ENCODE measurements at regions not wholly inside any gene's neighbourhood (a gene's known extent, or its start where the extent isn't known, plus 50 kb on each side); places are given as distances from the start of the nearest gene placed in this dataset.

DNA sequence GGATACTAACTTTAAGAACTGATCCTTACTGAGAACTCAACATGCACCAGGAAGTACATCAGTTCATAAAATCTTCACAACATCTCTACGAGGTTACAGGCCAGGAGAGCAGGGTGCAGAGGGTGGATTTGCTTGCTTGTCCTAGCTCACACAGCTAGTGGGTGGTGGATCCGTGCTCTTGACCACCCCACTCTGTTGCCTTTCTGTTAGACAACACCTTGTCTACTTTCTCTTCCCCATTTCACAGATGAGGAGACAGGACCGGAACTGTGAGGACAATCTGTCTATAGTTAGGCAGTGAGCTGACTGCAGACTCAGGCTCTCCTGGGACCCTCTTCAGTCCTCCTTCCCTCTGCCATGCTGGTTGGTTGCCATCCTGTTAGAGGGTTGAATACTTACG lies 221.7 kb upstream of the TLE3 start:
- DNase-seq (ENCODE audit: extremely low spot score, unreplicated experiment): no peak
- peaks cover 55% of the 10 kb centered on the region for H3K4me1 Mint-ChIP-seq (ENCODE audit: unreplicated experiment)
- H3K9me3 Mint-ChIP-seq: no peaks in the 10 kb centered on the region
- peak overlapping the region; percentile 32 for H3K27ac Mint-ChIP-seq
- TF ChIP-seq, protein P1, sequence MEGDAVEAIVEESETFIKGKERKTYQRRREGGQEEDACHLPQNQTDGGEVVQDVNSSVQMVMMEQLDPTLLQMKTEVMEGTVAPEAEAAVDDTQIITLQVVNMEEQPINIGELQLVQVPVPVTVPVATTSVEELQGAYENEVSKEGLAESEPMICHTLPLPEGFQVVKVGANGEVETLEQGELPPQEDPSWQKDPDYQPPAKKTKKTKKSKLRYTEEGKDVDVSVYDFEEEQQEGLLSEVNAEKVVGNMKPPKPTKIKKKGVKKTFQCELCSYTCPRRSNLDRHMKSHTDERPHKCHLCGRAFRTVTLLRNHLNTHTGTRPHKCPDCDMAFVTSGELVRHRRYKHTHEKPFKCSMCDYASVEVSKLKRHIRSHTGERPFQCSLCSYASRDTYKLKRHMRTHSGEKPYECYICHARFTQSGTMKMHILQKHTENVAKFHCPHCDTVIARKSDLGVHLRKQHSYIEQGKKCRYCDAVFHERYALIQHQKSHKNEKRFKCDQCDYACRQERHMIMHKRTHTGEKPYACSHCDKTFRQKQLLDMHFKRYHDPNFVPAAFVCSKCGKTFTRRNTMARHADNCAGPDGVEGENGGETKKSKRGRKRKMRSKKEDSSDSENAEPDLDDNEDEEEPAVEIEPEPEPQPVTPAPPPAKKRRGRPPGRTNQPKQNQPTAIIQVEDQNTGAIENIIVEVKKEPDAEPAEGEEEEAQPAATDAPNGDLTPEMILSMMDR (conservative IDR thresholded peaks at IDR 0.05): no peak
- H3K4me3 Mint-ChIP-seq: peak overlapping the region; percentile 11
- no peaks in the 10 kb centered on the region for H3K36me3 Mint-ChIP-seq
- peaks cover 4% of the 10 kb centered on the region for H3K27me3 Mint-ChIP-seq

DNA sequence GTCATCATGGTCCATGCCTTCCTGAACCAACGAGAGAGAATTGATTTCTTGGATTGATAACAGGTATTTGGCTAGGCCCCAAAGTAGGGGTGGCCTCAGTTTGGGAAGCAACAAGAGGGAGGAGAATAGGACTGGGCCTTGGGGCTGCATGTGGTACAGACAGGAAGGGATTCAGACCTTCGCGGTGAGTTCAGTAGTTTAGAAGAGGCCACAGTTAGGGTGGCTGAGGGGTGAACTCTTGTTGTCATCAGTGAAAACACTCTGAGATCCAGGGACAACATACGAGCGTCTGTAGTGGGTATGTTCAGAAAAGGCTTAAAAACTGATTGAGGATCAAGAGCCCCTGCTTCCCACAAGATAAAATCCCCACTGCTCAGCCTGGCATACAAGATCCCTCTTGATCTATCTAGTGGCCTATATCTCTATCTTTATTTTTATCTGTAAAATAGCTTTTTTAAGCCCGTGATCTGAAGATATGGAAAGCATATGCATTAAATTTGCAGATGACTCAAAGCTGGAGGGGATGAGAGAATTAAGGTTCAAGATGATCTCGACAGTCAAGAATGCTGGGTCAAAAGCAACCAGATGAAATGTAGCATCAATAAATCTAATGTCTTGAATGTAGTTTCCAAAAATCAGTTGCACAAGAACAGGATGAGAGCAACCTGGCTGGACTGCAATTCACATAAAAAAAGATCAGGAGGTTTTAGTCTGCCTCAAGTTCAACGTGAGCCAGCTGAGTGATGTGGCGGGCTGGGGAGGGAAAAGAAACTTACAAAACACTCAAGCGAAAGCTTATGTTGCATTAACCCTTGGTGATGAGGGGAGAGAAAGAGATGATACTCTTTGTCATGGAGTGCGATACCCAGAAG lies 221.1 kb upstream of the TLE3 start:
- Mint-ChIP-seq H3K4me1 (ENCODE audit: unreplicated experiment) (peaks cover 49% of the 10 kb centered on the region), H3K27me3 (peaks cover 4% of the 10 kb centered on the region), H3K4me3 (peak overlapping the region; percentile 11), H3K9me3 (no peaks in the 10 kb centered on the region), H3K27ac (peak overlapping the region; percentile 32), H3K36me3 (no peaks in the 10 kb centered on the region)
- no peak for DNase-seq (ENCODE audit: extremely low spot score, unreplicated experiment)
- TF ChIP-seq, protein P1 (conservative IDR thresholded peaks at IDR 0.05): no peak

DNA sequence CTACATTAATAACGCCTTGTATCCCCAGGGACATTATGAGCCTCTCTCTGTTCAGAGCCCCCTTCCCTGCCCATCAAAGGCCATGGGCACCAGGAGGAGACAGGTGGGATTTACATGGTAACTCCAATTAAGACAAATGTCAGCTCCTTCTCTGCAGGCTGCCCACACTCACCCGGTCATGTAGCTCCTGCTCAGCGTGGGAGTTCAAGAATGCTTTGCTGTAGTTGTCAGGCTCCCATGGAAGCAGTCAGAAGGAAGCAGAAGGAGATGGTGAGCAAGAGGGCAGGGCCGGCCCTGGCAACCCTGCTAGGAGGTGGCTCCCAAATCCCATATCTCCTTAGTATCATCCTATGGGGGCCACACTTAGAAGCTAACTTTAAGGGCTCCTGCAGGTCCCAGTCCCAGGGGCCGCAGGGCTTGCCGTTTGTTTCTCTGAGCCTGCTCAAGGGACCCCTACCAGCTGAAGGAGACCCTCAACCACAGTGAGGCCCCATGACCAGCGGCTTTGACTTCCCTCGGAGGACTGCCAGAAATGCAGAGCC lies 218.4 kb upstream of the TLE3 start:
- no peaks in the 10 kb centered on the region for H3K36me3 Mint-ChIP-seq
- H3K9me3 Mint-ChIP-seq: no peaks in the 10 kb centered on the region
- H3K27ac Mint-ChIP-seq: no peak overlapping the region
- DNase-seq (ENCODE audit: extremely low spot score, unreplicated experiment): no peak
- H3K4me1 Mint-ChIP-seq (ENCODE audit: unreplicated experiment): peaks cover 26% of the 10 kb centered on the region
- H3K27me3 Mint-ChIP-seq: no peaks in the 10 kb centered on the region
- no peak overlapping the region for H3K4me3 Mint-ChIP-seq
- TF ChIP-seq, protein P1 (conservative IDR thresholded peaks at IDR 0.05): no peak

DNA sequence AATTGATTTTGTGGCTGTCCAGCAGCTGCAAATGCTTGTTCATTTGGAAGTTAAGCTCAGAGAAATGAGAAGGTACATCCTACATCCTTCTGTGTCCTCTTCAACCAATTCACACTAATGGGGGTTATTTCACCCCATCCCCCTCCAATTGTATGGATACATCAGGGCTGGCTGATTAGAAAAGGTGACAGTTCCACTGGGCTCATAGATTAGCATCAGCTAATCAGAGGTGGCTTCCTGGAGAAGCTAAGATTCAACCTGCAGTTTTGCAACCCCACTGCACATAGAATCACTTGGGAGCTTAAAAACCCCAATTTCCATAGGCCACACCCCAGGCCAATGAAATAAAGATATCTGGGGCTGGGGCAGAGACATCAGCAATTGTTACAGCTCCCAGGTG lies 217.7 kb upstream of the TLE3 start:
- TF ChIP-seq, protein P1 (conservative IDR thresholded peaks at IDR 0.05): no peak
- Mint-ChIP-seq H3K27me3 (no peaks in the 10 kb centered on the region), H3K4me1 (ENCODE audit: unreplicated experiment) (peaks cover 21% of the 10 kb centered on the region), H3K4me3 (no peak overlapping the region), H3K27ac (no peak overlapping the region), H3K9me3 (no peaks in the 10 kb centered on the region), H3K36me3 (no peaks in the 10 kb centered on the region)
- no peak for DNase-seq (ENCODE audit: extremely low spot score, unreplicated experiment)

DNA sequence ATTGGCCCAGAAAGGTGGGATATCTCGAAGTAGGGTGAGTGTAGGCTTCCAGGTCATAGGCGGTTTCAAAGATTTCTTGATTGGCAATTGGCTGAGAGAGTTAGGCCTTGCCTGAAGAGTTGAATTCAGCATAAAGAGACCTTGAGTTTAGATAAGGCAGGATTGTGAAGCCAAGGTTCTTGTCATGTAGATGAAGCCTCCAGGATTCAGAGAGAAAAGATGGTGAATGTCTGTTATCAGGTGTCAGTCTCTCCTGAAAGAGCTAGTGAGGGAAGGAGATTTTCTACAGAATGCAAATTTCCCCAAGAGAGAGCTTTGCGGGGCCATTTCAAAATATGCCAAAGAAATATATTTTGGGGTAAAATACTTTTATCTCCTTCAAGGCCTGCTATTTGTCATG lies 217.0 kb upstream of the TLE3 start:
- H3K27me3 Mint-ChIP-seq: no peaks in the 10 kb centered on the region
- H3K9me3 Mint-ChIP-seq: no peaks in the 10 kb centered on the region
- no peaks in the 10 kb centered on the region for H3K36me3 Mint-ChIP-seq
- TF ChIP-seq, protein P1 (conservative IDR thresholded peaks at IDR 0.05): no peak
- no peak for DNase-seq (ENCODE audit: extremely low spot score, unreplicated experiment)
- H3K27ac Mint-ChIP-seq: no peak overlapping the region
- H3K4me3 Mint-ChIP-seq: no peak overlapping the region
- H3K4me1 Mint-ChIP-seq (ENCODE audit: unreplicated experiment): peaks cover 19% of the 10 kb centered on the region
